GM10266 (cell line): ENCODE measurements at regions not wholly inside any gene's neighbourhood (a gene's known extent, or its start where the extent isn't known, plus 50 kb on each side); places are given as distances from the start of the nearest gene placed in this dataset.
"Not testable (repeated sequence)": the region's sequence is repeated elsewhere in the genome, so short reads cannot be mapped to it uniquely, and the experiment has no call there.

ENCODE experiments used
- DNase-seq: peaks from one replicate; pipeline ENCODE4 v3.0.0; 2012; ENCODE audit errors: extremely low spot score
- TF ChIP-seq, protein P1 (sequence below): IDR thresholded peaks from 2 replicates; pipeline ENCODE4 v1.5.1; 2012; ENCODE audit warnings: mild to moderate bottlenecking, low read depth; ENCODE audit not compliant: control insufficient read depth, insufficient read depth; ENCODE audit errors: missing control alignments

DNA sequence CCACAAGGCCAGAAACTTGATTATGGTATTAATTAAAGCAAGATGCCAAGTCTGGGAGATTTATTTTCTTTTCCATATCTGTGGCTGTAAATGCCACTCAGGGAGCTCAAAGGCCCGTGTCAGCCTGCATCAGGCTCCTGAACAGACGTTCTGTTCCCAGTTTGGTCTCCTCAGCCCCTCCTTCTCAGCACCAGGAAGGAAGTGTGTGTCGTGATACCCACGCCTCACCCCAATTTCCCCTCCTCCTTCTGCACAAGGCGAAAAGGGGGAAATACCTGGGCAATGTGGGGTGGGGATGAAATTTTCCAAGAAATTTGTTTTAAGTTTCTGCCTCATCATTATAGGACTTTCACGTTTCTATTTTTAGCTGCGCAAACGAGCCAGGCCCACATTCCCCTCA lies 112.0 kb downstream of the SYF2 start:
- TF ChIP-seq, protein P1, sequence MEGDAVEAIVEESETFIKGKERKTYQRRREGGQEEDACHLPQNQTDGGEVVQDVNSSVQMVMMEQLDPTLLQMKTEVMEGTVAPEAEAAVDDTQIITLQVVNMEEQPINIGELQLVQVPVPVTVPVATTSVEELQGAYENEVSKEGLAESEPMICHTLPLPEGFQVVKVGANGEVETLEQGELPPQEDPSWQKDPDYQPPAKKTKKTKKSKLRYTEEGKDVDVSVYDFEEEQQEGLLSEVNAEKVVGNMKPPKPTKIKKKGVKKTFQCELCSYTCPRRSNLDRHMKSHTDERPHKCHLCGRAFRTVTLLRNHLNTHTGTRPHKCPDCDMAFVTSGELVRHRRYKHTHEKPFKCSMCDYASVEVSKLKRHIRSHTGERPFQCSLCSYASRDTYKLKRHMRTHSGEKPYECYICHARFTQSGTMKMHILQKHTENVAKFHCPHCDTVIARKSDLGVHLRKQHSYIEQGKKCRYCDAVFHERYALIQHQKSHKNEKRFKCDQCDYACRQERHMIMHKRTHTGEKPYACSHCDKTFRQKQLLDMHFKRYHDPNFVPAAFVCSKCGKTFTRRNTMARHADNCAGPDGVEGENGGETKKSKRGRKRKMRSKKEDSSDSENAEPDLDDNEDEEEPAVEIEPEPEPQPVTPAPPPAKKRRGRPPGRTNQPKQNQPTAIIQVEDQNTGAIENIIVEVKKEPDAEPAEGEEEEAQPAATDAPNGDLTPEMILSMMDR: no peak
- DNase-seq: no peak

DNA sequence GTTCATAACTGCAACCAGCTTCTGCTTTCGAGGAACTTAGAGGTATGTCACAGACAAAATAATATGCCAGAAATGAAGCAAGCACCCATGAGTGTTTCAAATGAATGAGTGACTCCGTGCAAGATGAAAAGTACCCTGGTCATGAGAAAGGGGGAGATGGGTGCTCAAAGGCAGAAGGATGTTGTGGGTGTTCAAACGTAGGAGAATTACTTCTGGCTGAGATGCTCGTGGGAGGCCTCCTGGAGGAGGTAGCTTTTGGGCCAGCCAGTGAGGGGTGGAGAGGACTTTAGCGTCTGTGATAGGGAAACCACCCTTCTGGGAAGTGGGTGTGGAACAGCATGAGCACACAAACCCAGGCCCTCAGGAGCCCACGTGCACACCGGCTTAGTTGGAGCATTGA lies 113.8 kb downstream of the SYF2 start:
- TF ChIP-seq, protein P1: no peak
- no peak for DNase-seq

DNA sequence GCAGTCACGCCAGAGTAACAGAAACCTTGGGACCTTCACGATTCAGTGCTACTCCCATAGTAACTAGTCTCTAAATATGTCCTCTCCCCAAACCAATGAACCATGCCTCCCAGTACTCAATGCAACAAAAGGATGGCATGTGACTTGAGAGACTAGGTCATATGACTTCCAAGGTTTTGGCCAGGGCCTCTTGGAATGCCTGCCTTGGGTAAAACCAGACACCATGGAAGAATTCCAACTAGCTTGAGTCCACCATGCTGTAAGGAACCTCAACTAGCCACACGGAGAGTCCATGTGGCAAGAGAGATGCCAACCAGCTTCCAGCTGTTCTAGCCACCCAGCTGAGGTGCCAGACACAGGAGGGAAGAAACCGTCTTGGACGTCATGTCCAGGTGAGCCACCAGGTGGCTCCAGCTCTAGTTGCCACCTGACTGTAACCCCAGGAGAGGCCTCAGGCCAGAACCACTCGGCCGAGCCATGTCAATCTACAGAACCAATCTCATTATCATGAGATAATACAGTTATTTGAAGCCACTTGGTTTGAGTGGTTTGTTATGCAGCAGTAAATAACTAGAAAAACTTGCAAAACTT lies 115.0 kb downstream of the SYF2 start:
- TF ChIP-seq, protein P1: peak; percentile 26
- no peak for DNase-seq

DNA sequence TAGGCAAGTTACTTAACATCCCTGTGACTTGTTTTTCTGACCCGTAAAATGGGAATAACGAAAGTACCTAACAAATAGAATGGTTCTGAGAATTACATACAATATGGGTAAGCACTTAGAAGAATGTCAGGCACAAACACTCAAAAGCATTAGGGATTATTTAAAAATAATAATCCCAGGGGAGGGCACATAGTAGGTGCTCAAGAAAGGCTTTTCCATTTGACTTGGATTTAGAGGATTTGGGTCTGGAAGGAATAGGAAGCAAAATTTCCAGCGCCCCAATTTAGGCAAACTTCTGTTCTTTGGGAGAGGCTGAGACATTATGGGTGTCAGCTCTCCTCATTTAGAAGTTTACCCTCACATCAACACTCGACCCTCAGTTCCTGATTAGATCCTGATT lies 115.5 kb downstream of the SYF2 start:
- TF ChIP-seq, protein P1: no peak
- no peak for DNase-seq

DNA sequence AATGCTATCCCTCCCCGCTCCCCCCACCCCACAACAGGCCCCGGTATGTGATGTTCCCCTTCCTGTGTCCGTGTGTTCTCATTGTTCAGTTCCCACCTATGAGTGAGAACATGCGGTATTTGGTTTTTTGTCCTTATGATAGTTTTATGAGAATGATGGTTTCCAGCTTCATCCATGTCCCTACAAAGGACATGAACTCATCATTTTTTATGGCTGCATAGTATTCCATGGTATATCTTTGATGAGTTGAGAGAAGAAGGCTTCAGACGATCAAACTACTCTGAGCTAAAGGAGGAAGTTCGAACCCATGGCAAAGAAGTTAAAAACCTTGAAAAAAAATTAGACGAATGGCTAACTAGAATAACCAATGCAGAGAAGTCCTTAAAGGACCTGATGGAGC lies 116.2 kb downstream of the SYF2 start:
- not testable (repeated sequence) for DNase-seq

DNA sequence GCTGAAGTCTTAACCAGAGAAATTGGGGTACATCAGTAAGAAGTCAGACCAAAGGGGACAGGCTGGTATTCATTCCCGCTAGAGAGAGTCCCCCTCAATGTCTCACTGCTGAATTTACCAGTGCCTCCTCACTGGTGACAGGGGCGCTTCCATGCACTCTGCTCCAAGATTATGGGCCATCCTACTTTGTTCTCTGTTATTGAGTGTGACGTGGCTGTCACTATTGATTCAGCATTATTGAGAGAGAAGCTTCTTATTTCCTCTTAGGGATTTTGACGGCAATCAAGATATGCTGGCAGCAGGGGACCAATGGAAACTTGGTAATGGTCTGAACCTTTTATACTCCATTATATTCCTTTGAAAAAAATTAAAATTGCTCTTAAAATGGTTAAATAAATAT lies 118.6 kb downstream of the SYF2 start:
- TF ChIP-seq, protein P1: no peak
- no peak for DNase-seq

DNA sequence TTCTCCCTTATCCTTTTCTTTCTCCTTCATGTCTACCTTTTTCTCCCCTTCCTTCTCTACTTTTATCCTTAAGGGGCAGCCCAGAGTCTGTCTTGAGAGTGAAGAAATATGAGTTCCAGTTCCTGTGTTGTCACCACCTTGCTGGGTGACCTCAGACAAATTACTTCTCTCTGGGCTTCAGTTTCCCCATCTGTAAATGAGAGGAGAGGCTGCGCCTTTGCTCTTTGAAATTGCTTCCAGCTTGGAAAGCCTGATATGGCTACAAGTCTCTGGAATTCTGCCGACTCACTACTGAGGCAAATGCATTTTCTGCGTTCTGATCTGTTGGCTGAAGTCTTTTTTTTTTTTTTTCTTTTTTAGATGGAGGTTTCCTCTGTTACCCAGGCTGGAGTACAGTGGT lies 119.2 kb downstream of the SYF2 start:
- TF ChIP-seq, protein P1: no peak
- DNase-seq: no peak

DNA sequence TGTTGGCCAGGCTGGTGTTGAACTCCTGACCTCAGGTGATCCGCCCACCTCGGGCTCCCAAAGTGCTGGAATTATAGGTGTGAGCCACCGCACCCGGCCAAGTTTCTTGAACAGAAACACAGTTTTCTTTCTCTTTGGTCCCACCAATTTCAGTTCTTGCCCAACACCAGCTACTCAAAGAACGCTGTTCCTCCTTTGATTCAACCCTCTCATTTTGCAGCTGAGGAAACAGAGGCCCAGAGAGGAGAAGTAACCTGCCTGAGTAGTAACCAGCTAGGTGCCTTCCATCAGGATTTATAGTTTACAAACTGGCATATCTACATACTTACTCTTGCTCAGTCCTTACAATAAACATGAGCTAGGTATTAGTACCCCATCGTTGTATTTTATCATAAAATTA lies 119.9 kb downstream of the SYF2 start:
- no peak for DNase-seq
- TF ChIP-seq, protein P1: no peak
